NCI-H146 (cell line): ENCODE measurements at regions not wholly inside any gene's neighbourhood (a gene's known extent, or its start where the extent isn't known, plus 50 kb on each side); places are given as distances from the start of the nearest gene placed in this dataset.
"Not testable (repeated sequence)": the region's sequence is repeated elsewhere in the genome, so short reads cannot be mapped to it uniquely, and the experiment has no call there.

ENCODE experiments used
- DNase-seq: peaks from one replicate; lab custom pipeline; 2025; lab: John Stamatoyannopoulos, UW

GRCh38 chr18:62629031-62629430, 86.3 kb upstream of the PHLPP1 start:
- no peak for DNase-seq

- no peak for DNase-seq
Measured at GRCh38 chr18:62631173-62631572, 84.2 kb upstream of the PHLPP1 start.

DNA sequence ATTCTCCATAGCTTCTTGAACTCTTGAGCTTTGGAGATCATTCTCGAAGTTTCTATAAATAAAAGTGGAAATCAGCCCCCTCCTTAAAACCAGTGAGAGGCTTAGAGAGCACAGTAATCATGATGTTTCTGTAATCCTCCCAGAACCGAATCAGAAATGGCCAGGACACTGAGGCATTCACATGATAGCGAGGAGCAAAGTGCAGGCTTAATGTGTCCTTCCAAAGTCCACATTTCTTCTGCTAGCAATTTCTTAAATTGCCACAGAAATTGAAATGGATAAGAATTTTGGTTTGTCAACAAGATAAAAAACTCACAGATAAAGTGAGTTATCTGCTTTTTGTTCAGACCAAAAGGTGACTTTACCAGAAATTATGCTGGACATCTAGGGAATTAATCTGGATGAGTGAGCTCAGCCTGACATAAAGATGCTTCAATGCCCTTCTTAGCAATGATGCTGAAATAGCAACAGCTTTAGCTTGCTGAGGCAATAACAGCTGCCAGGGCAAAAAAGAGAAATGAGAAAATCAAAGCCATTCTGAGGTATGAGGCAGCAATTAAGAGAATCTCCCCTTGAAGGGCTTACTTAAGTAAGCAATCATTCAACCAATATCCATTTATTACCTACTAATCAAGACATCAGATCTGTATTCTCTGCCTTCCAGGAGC, 82.4 kb upstream of the PHLPP1 start:
- no peak for DNase-seq

DNA sequence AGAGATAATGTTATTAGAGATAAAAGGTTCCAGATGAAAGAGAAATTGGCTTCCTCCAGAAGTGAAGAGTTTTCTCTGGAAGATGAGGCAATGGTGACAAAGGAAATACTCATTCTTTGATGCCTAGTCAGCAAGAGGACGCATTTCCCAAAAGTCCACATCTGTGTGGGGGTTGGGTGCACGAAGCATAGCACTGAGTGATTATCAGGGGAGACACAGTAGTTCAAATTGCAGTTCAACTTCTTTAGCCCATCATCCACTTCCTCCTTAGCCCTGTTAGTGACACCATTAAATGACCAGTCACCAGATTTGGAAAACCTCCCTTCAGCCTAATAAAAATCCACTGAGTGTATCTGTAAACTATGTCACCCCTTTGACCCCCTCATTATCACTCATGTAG, 80.9 kb upstream of the PHLPP1 start:
- no peak for DNase-seq

DNA sequence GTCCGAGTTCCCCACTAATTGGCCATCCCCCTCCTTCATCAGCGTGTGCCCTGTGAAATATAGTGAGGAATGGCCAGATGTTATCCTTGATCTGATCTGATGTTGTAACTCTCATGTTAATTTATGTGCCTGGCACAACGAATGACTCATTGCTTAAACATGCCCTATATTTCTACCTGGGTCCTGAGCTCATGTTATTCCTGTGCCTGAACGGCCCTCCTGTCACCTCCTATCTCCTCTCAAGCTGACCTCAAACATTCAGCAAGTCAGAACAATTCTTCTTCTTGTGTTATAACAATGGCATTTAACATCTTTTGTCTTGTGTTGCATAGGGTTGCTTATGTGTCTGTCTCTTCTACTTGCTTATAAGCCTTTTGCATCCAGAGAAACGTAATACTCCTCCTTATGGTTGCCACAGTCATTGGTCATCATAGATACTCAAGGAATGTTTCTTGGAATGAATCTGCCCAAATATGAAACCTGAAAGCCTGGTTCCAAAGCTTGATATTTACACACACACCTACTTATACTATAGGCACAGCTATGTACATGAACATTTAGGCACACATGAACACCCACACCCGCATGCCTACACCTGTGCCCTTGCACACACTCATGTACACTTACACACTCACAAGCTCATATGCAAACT, 80.2 kb upstream of the PHLPP1 start:
- no peak for DNase-seq

- no peak for DNase-seq
Measured at GRCh38 chr18:62637403-62637802, 77.9 kb upstream of the PHLPP1 start.

- DNase-seq, result peak; percentile 77
Measured at GRCh38 chr18:62637807-62638687, 77.3 kb upstream of the PHLPP1 start.

DNA sequence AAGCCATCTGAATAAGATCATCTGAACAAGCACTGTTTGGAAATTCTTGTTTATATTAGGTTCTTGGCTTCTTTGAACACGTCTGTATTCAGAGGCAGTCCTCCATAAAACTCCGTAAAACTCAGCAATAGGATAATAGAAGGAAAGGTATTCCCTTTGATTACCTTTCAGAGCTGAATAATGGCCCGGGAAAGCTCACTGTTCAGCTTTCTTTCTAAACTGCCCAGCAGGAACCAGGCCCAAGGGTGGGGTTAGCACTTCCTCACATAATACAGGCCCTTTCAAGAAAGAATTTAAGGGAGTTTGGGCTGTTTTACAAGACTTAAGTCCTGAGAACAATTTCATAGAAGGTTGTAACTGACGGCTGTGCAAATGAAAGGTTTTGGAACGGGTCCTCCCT, 72.2 kb upstream of the PHLPP1 start:
- no peak for DNase-seq

GRCh38 chr18:62644773-62645172, 70.6 kb upstream of the PHLPP1 start:
- DNase-seq, result no peak

GRCh38 chr18:62647179-62647578, 68.2 kb upstream of the PHLPP1 start:
- no peak for DNase-seq

DNA sequence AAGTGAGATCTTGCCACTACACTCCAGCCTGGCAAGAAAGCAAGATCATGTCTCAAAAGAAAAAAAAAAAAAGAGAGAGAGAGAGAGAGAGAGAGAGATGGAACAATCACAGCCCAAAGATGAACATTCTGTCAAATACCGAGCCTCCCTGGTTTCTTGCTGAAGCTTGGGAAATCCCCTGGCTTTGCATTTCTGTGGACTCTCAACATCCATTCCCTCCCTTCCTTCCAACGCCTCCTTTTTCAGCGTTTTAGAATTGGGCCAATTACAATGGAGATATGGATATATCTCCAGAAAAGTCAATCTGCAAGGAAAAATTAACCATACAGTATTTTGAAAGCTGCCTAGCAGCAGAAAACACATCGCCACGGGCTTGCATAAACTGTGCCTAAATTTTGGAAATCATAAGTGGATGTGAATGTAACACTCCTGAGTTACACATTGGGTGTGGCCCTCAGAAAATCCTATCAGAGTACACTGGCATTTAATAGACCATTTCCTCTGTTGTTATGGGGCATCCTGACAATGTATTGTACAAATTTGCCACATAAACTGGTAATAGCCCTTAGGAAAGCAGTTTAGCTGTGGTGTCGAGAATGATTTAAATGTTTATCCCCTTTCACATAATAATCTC, 67.2 kb upstream of the PHLPP1 start:
- DNase-seq, result no peak

GRCh38 chr18:62651276-62652056, 63.9 kb upstream of the PHLPP1 start:
- DNase-seq, result no peak

GRCh38 chr18:62652057-62652629, 63.2 kb upstream of the PHLPP1 start:
- not testable (repeated sequence) for DNase-seq

DNA sequence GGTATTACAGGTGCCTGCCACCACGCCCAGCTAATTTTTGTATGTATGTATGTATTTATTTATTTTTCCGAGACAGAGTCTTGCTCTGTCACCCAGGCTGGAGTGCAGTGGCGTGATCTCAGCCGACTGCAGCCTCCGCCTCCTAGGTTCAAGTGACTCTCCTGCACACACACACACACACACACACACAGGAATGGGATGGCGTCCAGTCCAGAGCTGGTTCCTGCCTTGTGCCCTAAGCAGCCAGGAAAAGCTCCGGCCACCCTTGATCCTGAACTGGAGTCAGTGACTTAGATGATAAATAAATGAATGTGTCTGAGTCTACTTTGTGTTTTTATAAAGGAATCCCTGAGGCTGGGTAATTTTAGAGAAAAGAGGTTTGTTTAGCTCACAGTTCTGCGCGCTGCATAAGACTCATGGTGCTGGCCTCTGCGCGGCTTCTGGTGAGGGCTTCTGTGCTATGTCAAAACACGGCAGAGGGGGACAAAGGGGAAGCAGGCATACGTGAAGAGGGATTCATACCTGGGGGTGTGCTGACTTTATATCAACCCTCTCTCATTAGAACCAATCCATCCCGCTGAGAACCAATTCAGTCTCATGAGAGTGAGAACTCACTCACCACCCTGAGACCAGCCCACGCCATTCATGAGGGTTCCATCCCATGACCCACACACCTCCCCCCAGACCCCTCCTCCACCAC, 59.7 kb upstream of the PHLPP1 start:
- DNase-seq, result no peak

- DNase-seq, result no peak
Measured at GRCh38 chr18:62658028-62658427, 57.3 kb upstream of the PHLPP1 start.

GRCh38 chr18:62659698-62660097, 55.6 kb upstream of the PHLPP1 start:
- peak; percentile 20 for DNase-seq

DNA sequence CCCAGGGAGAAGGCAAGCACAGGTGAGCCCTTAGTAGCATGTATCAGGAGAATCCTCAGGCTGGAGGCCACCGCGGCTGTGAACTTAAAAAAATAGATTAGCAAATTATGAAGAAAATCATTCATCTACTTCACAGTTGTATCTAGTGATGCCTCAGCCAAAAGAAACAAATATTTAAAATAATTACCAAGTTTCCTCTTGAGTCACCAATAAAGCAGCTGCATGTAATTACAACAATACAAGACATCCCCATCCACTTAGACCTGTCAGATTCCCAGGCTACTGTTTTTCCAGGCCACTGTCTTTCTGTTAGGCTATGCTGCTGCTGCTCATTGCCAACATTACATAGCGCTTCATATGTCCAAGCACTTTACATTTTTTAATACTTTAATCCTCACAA, 54.6 kb upstream of the PHLPP1 start:
- peak; percentile 85 for DNase-seq

DNA sequence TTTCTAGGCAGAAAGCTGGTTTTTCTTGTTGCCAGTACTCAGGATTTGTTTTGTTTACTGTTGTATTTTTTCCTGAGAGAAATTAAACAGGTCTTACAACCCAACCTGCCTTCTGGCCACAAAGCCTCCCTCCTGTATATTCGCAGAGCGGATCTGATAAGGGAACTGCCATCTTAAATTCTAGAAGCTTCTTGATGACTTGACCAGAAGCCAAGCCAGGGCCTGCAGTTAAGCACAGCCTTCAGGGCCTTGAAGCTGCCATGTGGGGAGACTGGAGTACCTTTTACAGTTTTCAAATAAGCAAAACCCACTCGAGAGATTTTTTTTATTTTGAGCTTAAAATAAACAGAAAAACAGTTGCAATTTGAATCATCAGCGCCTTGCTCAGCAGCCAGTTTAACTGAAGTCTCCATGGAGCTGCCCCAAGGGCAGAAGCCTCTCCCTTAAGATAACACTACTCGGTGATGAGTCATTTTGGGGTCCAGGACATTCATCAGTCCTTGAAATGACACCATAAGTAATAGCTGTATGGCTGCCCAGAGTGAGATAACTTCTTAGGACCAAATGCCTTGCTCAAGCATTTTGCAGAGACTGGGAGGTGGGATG, 51.5 kb upstream of the PHLPP1 start:
- no peak for DNase-seq

- no peak for DNase-seq
Measured at GRCh38 chr18:62664414-62664813, 50.9 kb upstream of the PHLPP1 start.

GRCh38 chr18:62665188-62665587, 50.2 kb upstream of the PHLPP1 start:
- no peak for DNase-seq
